Astrocyte (in vitro differentiated cells and primary cell): ENCODE measurements at regions not wholly inside any gene's neighbourhood (a gene's known extent, or its start where the extent isn't known, plus 50 kb on each side); places are given as distances from the start of the nearest gene placed in this dataset.
"Not testable (repeated sequence)": the region's sequence is repeated elsewhere in the genome, so short reads cannot be mapped to it uniquely, and the experiment has no call there.

Experiments
- DNase-seq: peaks from one replicate; pipeline ENCODE4 v3.0.0-alpha.2; 2010; ENCODE audit warnings: low read depth
- FAIRE-seq: peaks from 2 replicates; lab custom pipeline; 2011; peaks lifted over from hg19 to GRCh38; lab: Jason Lieb, UNC
- H2AFZ ChIP-seq: 2 replicates; pipeline ENCODE4 v1.6.0; 2012; ENCODE audit warnings: low read depth, low read length, inconsistent platforms
- H3K27ac ChIP-seq: 2 replicates; pipeline ENCODE4 v1.5.1; 2011; ENCODE audit warnings: low read depth, low read length, inconsistent platforms
- H3K27me3 ChIP-seq: 2 replicates; pipeline ENCODE4 v1.6.0; 2011; ENCODE audit warnings: low read length, inconsistent platforms; ENCODE audit not compliant: insufficient read depth
- H3K36me3 ChIP-seq: 2 replicates; pipeline ENCODE4 v1.5.1; 2011; ENCODE audit warnings: low read length, inconsistent platforms; ENCODE audit not compliant: insufficient read depth
- H3K4me1 ChIP-seq: 2 replicates; pipeline ENCODE4 v1.5.1; 2011; ENCODE audit warnings: low read length, inconsistent platforms; ENCODE audit not compliant: insufficient read depth
- H3K4me2 ChIP-seq: 2 replicates; pipeline ENCODE4 v1.6.0; 2012; ENCODE audit warnings: low read length, inconsistent platforms
- H3K4me3 ChIP-seq: 2 replicates; pipeline ENCODE4 v1.5.1; 2011; ENCODE audit warnings: low read depth, mild to moderate bottlenecking, low read length, inconsistent platforms; ENCODE audit not compliant: insufficient read depth
- H3K79me2 ChIP-seq: 2 replicates; pipeline ENCODE4 v1.6.0; 2012; ENCODE audit warnings: mild to moderate bottlenecking, low read length, inconsistent platforms; ENCODE audit not compliant: insufficient read depth
- H3K9ac ChIP-seq: 2 replicates; pipeline ENCODE4 v1.6.0; 2012; ENCODE audit warnings: mild to moderate bottlenecking, low read length, inconsistent platforms
- H3K9me3 ChIP-seq: 2 replicates; pipeline ENCODE4 v1.5.1; 2012; ENCODE audit warnings: low read depth, mild to moderate bottlenecking, low read length, inconsistent platforms; ENCODE audit not compliant: insufficient read depth
- H4K20me1 ChIP-seq: 2 replicates; pipeline ENCODE4 v1.6.0; 2012; ENCODE audit warnings: low read length, inconsistent platforms; ENCODE audit not compliant: insufficient read depth
- H3K27ac Mint-ChIP-seq: one replicate; pipeline ENCODE4 v1.8.0; 2021; ENCODE audit warnings: mild to moderate bottlenecking, mixed read lengths; ENCODE audit not compliant: unreplicated experiment
- H3K27me3 Mint-ChIP-seq: one replicate; pipeline ENCODE4 v1.8.0; 2021; ENCODE audit warnings: low read depth, mixed read lengths; ENCODE audit not compliant: unreplicated experiment
- H3K36me3 Mint-ChIP-seq: one replicate; pipeline ENCODE4 v1.8.0; 2021; ENCODE audit warnings: low read depth, mixed read lengths; ENCODE audit not compliant: unreplicated experiment
- H3K4me1 Mint-ChIP-seq: one replicate; pipeline ENCODE4 v1.8.0; 2021; ENCODE audit warnings: low read depth, mixed read lengths; ENCODE audit not compliant: unreplicated experiment
- H3K4me3 Mint-ChIP-seq: one replicate; pipeline ENCODE4 v1.8.0; 2021; ENCODE audit warnings: mild to moderate bottlenecking, moderate library complexity, mixed read lengths; ENCODE audit not compliant: unreplicated experiment
- H3K9me3 Mint-ChIP-seq: one replicate; pipeline ENCODE4 v1.8.0; 2021; ENCODE audit warnings: mild to moderate bottlenecking, mixed read lengths; ENCODE audit not compliant: unreplicated experiment
- EZH2 ChIP-seq: IDR thresholded peaks from 2 replicates; pipeline ENCODE4 v1.6.1; 2012; ENCODE audit warnings: mild to moderate bottlenecking, low read length, inconsistent platforms; ENCODE audit not compliant: insufficient read depth
- TF ChIP-seq, protein P1 (sequence below): IDR thresholded peaks from 2 replicates; pipeline ENCODE4 v1.5.1; 2011; ENCODE audit warnings: low read depth, mild to moderate bottlenecking, inconsistent platforms, low read length, moderate library complexity; ENCODE audit not compliant: insufficient read depth

DNA sequence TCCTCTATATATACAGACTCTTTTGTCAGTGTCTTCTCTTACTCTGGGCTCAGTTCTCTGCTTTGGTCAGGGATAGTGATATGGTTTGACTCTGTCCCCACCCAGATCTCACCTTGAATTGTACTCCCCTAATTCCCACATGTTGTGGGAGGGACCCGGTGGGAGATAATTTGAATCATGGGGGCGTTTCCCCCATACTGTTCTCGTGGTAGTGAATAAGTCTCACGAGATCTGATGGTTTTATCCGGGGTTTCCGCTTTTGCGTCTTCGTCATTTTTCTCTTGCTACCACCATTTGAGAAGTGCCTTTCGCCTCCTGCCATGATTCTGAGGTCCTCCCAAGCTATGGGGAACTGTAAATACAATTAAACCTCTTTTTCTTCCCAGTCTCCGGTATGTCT is 144.4 kb downstream of the GLUD2 start:
- Histone ChIP-seq H3K4me1 (no peaks in the 10 kb centered on the region), H3K9me3 (no peaks in the 10 kb centered on the region), H2AFZ (no peak overlapping the region), H3K27ac (no peak overlapping the region), H3K4me2 (no peak overlapping the region), H3K36me3 (no peaks in the 10 kb centered on the region), H4K20me1 (no peaks in the 10 kb centered on the region), H3K9ac (no peak overlapping the region), H3K79me2 (no peaks in the 10 kb centered on the region), H3K27me3 (no peaks in the 10 kb centered on the region), H3K4me3 (no peak overlapping the region)
- no peak for TF ChIP-seq EZH2
- TF ChIP-seq, protein P1, sequence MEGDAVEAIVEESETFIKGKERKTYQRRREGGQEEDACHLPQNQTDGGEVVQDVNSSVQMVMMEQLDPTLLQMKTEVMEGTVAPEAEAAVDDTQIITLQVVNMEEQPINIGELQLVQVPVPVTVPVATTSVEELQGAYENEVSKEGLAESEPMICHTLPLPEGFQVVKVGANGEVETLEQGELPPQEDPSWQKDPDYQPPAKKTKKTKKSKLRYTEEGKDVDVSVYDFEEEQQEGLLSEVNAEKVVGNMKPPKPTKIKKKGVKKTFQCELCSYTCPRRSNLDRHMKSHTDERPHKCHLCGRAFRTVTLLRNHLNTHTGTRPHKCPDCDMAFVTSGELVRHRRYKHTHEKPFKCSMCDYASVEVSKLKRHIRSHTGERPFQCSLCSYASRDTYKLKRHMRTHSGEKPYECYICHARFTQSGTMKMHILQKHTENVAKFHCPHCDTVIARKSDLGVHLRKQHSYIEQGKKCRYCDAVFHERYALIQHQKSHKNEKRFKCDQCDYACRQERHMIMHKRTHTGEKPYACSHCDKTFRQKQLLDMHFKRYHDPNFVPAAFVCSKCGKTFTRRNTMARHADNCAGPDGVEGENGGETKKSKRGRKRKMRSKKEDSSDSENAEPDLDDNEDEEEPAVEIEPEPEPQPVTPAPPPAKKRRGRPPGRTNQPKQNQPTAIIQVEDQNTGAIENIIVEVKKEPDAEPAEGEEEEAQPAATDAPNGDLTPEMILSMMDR = no peak
- no peak overlapping the region for H3K4me3 Mint-ChIP-seq
- no peak for FAIRE-seq
- H3K36me3 Mint-ChIP-seq = no peaks in the 10 kb centered on the region
- no peak for DNase-seq
- H3K4me1 Mint-ChIP-seq = no peaks in the 10 kb centered on the region
- no peaks in the 10 kb centered on the region for H3K9me3 Mint-ChIP-seq
- no peaks in the 10 kb centered on the region for H3K27me3 Mint-ChIP-seq
- H3K27ac Mint-ChIP-seq = no peak overlapping the region

DNA sequence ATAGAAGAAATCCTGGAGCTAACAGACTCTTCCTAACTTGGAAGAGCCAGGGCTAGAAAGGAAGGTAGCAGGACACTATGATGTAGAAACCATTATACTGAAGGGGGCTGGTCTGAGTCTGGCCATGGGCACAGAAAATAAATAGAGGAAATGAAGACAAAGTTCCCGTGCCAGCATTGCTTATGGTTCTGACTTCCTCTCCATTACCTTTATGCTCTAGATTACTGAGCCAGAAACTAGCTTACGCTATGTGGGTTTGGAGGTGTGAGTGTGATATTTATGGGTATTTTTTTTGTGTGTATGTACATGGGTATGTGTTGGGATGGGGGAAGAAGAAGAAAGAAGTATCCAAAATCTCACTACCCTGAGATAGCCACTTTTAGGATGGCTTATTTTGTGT is 148.3 kb downstream of the GLUD2 start:
- H3K4me1 Mint-ChIP-seq = no peaks in the 10 kb centered on the region
- Histone ChIP-seq H3K36me3 (no peaks in the 10 kb centered on the region), H3K79me2 (no peaks in the 10 kb centered on the region), H3K27ac (no peak overlapping the region), H3K4me2 (no peak overlapping the region), H3K4me3 (no peak overlapping the region), H4K20me1 (no peaks in the 10 kb centered on the region), H2AFZ (no peak overlapping the region), H3K4me1 (no peaks in the 10 kb centered on the region), H3K9ac (no peak overlapping the region), H3K9me3 (no peaks in the 10 kb centered on the region), H3K27me3 (no peaks in the 10 kb centered on the region)
- H3K27ac Mint-ChIP-seq = no peak overlapping the region
- H3K36me3 Mint-ChIP-seq = no peaks in the 10 kb centered on the region
- TF ChIP-seq, protein P1 = no peak
- TF ChIP-seq EZH2 = no peak
- DNase-seq (no peak), FAIRE-seq (no peak)
- H3K9me3 Mint-ChIP-seq = no peaks in the 10 kb centered on the region
- H3K27me3 Mint-ChIP-seq = no peaks in the 10 kb centered on the region
- H3K4me3 Mint-ChIP-seq = no peak overlapping the region

DNA sequence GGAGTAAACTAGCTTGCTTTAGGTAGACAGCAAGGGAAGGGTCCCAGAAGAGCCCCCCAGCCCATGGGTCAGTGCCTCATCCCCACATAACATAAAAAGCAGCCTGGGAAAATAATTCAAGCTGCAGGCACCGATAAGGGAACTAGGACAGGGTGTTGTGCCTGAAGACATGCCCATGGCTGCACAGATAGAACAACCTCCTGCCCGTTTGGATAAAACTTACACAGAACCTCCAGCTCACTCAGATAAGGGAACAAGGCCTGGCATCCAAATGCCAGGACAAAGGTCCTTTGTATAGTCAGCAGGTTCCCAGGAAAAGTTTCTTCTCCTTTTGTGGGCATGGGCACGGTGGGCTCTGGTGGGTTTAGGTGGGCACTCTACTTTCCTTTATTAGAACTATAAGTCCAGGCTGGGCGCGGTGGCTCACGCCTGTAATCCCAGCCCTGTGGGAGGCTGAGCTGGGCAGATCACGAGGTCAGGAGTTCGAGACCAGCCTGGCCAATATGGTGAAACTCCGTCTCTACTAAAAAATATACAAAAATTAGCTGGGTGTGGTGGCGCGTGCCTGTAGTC is 149.5 kb downstream of the GLUD2 start:
- H3K4me1 Mint-ChIP-seq, DNase-seq, H3K27me3 ChIP-seq, H2AFZ ChIP-seq, H3K27me3 Mint-ChIP-seq, H3K9me3 Mint-ChIP-seq, H3K4me3 ChIP-seq, H3K27ac Mint-ChIP-seq, H3K79me2 ChIP-seq, H3K9me3 ChIP-seq, H3K9ac ChIP-seq, H4K20me1 ChIP-seq, H3K27ac ChIP-seq, H3K36me3 Mint-ChIP-seq, H3K4me1 ChIP-seq, H3K4me2 ChIP-seq, H3K36me3 ChIP-seq, H3K4me3 Mint-ChIP-seq: not testable (repeated sequence)
- peak; percentile 13 for FAIRE-seq
